G401 (cell line): ENCODE measurements at regions not wholly inside any gene's neighbourhood (a gene's known extent, or its start where the extent isn't known, plus 50 kb on each side); places are given as distances from the start of the nearest gene placed in this dataset.
A peak's percentile ranks its signal among the peaks of the same experiment; 100 is the strongest.
"Not testable (repeated sequence)": the region's sequence is repeated elsewhere in the genome, so short reads cannot be mapped to it uniquely, and the experiment has no call there.

Source experiments
- DNase-seq: peaks from one replicate; pipeline ENCODE4 v3.0.0-alpha.2; 2015; ENCODE audit warnings: low spot score
- in situ Hi-C: cut with HindIII; loops from 2 replicates; pipeline ENCODE4 v1.10.0; 2016; ENCODE audit warnings: low sequenced_read_pairs, mixed read lengths

DNA sequence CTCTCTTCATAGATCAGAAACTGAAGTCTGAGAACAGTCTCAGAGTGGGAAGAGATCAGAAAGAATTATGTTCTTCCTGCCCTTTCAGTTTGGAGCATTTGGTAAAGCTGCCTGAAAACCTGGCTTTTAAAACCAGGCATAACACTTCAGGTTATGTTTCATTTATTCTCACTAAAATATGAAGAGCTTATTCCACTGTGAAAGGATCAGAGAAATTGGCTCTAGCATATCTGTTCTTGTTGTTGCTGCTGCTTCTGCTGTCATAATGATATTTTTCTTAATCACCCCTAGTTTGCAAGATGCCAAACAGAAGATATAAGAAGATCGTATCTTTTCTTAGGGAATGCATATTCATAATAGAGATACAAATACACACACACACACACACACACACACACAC is 476.9 kb downstream of the XIRP2 start:
- in situ Hi-C loops = no loop called here
- no peak for DNase-seq

DNA sequence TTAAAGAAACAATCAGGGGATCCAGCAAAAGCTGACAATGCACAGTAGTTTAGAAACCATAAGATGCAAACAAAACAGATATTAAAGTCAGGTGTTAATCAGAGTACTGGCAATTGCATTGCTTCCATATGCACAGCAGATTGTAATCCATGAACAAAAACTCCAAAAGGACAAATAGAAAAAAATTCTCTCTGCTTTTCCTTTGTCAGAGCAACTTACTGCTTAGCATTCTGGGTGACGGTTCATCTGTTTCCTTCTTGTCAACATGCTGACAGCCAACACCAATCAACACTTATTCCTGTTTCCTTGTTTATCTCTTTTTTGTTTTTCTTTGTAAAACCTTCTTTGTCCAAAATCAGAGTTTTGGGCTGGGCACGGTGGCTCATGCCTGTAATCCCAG is 473.1 kb downstream of the XIRP2 start:
- in situ Hi-C loops = no loop called here
- DNase-seq = no peak

DNA sequence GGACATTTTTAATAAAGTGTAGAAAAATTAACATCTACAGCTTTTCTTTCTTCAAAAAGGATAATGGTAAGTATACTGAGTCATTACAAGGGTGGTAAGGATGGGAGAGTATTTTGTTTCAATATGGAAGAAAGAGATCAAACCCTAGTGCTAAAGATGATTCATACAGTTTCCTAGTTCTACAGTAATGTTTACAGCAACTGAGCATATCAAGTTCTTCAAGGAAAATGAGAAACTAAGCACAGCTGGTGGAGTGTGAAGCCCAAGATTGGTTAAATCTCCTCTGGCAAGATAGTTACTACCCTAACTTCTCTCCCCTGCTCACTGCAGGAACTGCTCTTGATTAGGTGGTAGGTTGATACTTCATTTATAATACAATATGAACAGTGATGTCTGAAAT is 467.5 kb downstream of the XIRP2 start:
- in situ Hi-C loops = no loop called here
- DNase-seq = no peak

DNA sequence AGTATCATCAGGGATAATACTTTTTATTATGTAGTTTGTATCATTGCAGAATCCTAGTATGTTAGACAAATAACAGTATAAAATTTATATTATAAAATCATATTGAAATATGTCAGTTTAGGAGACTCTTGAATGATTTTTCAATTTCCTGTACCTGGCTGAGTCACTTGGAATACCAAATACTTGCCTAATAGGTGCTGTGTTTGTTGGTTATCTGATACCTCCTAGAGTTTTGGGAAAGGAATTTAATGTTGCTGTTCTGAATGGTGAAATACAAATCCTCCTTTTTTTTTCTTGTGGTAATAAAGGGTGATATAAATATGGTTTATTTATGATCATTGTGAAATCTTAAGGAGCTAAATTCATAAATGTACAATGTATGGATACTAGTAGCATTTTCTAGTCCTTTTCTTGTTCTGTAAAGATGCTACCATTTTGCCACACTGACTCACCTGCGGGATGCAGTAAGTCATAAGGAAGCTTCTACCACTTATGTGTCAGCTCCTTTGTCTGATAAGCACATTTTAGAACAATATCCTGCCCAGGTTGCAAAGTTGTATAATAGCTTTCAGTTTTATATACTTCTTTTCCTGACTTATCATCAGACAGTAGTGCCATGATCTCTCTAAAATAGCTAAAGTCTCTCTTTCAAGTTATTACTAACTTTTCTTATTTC is 465.5 kb downstream of the XIRP2 start:
- in situ Hi-C loops = no loop called here

DNA sequence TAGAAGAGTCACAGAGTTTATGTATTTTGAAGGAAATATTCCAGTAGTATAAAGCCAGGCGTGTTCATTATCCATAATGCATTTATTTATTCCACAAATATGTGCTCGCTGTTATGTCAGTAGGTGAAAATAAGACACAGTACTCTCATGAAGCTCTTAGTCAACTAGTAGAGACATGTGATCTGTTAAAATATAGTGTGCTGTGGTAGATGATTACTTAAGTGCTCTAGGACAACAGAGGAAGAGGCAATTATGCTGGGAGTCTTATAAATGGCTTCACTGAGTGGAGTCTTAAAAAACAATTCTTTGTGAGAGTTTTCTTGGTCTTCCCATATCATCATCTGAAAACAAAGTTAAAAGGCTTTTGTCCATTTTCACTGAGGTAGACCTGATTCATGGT is 457.3 kb downstream of the XIRP2 start:
- in situ Hi-C loops = no loop called here
- no peak for DNase-seq

More for the DNA sequence above, 465.5 kb downstream of the XIRP2 start:
- DNase-seq = no peak

DNA sequence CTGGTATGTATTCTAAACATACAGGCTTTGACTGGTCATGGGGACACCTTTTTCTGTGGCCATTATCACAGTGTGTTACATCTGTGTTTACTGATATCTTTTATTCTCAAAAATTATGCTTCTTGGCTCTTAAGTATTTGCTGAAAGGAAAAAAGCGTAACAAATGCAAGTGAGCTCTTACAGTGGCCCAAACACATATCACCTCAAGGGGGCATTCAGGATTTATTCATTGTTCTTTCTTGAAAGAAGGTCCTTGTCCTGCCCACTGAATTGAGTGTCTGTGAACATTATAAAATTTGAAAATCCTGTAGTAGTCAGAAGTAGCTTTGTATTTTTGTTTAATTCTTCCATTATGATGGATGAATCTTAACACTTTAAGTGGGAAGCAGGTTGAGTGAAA is 454.5 kb downstream of the XIRP2 start:
- DNase-seq = peak; percentile 8

DNA sequence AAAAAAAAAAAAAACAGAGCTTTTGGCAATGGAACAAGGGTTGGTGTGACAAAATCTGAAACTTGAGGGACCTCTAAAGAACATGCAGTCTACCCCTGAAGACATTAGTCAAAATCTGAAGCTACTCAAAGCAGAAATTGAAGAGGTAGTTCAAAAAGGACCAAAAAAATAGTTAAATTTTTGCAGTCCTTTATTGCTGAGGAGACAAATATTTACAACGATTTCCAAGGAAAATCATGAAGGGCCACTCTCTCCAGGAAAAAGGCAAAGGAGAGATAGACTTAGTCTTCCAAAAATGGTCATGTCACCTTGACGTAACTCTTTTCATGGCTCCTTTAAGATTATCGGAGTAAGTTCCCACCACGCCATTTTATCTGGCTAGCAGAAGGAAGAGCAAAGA is 452.0 kb downstream of the XIRP2 start:
- in situ Hi-C loops = no loop called here
- DNase-seq = no peak

More for the DNA sequence above, 454.5 kb downstream of the XIRP2 start:
- in situ Hi-C loops = no loop called here

DNA sequence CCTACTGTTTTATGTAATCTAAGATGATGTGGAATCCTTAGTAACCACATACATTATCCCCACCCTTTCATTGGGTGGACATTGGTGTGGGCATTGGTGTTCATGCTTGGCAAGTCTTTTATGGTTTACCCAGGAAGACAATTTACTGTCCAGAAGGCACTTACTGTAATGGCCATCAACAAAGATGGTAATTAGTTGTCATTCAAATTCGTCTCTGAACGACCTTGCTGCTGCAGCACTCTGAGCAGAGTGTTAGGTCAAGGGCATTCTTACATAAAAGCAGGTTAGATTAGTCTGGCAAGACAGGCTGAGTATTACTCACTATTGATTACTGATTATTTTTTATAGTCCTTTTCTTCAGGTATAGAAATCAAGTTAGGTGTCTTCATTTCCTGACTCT is 447.9 kb downstream of the XIRP2 start:
- in situ Hi-C loops = no loop called here
- no peak for DNase-seq

DNA sequence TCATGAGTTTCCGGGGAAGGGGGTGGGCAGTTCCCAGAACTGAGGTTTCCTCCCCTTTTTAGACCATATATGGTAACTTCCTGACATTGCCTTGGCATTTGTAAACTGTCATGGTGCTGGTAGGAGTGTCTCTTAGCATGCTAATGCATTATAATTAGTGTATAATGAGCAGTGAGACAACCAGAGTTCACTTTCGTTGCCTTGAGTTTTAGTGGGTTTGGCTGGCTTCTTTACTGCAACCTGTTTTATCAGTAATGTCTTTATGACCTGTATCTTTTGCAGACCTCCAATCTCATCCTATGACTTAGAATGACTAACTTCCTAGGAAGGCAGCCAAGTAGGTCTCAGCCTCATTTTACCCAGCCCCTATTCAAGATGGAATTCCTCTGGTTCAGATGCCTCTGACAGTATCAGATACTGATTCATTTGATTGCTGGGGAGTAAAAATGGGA is 447.3 kb downstream of the XIRP2 start:
- DNase-seq = no peak
- in situ Hi-C loops = no loop called here

DNA sequence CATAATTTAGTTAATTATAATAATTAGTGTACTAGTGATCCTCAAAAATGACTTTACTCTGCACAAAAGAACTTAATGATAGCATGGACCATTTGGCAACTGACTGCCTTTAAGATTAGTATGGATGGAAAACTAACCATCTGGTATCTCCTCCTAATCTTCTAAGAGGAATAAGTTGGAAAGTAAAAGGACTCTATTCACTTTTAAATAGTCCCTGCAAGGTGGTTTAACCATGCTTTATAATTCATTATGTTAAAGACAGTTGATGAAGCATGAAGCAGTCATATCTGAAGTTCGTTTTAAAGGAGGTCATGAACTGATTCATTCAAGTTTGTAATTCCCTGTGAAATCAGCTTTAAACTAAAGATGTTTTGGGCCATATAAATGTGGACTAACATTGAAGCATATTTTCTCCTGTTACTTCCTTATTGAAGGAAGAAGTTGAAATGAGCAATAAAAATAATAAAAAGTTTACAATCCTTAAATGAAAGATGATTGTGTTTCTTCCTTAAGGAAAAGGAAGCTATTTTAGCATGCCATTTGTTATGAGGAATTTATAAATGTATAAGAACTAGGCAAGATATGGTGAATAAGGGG is 446.0 kb downstream of the XIRP2 start:
- in situ Hi-C loops = no loop called here
- DNase-seq = no peak

DNA sequence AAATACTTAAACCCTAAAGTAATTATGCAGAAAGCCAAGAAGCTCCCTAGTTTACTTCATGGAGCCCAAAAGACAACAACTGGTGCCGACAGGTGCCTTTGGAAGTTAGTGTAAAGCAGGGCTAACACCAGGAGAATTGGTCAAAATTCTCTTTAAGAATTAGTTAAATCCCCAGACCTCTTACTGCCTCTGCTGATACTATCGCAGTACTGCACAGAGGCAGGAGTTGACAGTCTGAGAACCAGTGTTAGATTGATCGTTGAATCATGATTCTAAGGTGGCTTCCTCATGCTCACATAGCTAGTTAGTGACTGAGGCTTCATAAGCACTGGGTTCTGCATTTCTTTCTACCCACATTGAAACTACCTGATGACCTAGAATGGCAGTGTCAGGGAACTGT is 445.0 kb downstream of the XIRP2 start:
- in situ Hi-C loops = no loop called here
- DNase-seq = no peak

DNA sequence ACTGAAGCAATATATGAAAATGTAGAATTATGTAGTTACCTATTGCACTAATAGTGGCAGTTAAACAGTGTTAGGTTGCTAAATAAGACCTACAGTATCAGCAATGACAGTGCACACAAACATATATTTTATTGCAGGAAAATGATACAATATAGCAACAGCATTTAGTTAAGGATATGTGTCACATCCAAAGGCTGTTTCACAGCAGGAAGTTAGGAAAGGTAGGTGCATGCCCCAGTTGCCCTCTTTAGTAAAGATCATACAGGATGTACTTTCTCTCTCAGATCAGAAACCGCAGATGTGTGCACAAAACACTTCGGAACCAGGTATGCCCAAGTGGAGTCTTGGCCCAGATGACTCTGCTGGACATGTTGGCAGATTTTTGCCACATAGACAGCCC is 444.1 kb downstream of the XIRP2 start:
- no peak for DNase-seq
- in situ Hi-C loops = no loop called here

DNA sequence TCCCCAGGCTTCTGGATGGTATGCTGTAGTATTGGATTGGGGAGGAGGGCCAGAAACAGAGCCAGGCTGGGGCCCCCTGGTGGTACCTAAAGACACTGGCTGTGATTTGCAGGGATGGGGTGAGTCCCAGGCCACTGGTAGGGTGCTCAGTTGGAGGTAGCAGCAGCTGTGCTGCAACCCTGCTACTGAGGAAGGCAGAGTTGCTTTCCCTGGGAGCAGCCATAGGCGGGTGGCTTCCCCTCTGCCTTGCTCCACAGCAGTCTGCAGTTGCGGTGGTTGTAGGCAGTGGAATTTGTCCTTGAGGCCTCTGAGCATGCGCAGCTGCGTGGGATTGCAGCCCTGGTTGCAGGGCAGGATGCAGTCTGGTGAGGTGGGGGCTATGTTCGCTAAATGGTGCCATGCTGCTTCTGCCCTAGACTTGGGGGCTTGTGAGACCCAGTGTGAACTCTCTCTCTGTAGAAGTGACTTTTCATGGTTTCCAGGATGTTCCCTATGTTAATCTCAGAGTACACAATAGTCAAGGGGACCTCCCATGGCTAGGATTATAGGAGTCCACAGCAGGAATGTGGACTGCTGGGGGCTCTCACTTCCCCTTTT is 443.5 kb downstream of the XIRP2 start:
- no peak for DNase-seq
- in situ Hi-C loops = no loop called here

DNA sequence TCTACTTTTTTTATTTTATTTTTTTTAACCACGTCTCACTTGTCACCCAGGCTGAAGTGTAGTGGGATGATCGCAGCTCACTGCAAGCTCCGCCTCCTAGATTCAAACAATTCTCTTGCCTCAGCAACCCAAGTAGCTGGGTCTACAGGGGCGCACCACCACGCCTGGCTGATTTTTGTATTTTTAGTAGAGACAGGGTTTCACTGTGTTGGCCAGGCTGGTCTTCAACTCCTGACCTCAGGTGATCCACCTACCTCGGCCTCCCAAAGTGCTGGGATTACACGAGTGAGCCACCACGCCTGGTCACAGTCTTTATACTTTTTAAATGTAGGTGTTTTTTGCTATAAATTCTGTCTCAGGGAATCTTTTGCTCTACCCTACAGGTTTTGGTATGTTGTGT is 440.5 kb downstream of the XIRP2 start:
- in situ Hi-C loops, DNase-seq: not testable (repeated sequence)

DNA sequence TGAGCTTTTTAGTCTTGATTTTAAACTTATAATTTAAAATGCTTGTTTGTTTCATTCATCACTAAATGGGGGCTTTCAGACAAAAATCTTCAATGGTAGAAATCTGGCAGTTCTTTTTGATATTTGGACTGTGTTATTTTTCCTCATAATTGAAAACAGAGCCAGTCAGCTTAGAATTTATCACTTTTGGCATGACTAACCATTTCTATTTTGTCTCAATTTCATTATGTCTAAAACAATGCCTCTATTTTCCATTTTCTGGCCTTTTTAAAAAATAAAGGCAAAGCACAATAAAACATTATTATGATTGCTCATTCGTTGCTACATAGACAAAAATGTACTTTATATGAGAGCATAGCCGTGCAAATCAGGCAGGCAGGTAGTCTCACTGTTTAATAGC is 434.5 kb downstream of the XIRP2 start:
- no peak for DNase-seq

DNA sequence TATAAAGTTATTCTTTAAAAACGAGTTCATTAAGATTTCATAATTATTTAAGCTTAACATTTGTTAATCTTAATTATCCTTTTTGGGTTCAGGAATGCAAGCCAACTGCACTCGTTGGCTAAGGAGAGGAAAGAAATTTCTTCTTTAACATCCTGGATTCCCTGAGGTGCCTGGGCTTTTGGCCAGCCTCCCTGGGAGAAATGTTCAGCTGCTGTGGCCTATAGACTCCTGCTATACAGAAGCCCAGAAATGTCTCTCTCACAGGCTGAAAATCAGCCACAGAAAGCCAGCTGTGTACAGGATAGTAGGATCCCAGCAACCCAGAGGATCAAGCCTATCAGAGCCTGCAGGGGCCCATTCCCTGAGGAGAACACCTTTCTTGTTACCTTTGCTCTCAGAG is 430.3 kb downstream of the XIRP2 start:
- in situ Hi-C loops = no loop called here
- DNase-seq = peak; percentile 58

More for the DNA sequence above, 434.5 kb downstream of the XIRP2 start:
- in situ Hi-C loops = no loop called here

DNA sequence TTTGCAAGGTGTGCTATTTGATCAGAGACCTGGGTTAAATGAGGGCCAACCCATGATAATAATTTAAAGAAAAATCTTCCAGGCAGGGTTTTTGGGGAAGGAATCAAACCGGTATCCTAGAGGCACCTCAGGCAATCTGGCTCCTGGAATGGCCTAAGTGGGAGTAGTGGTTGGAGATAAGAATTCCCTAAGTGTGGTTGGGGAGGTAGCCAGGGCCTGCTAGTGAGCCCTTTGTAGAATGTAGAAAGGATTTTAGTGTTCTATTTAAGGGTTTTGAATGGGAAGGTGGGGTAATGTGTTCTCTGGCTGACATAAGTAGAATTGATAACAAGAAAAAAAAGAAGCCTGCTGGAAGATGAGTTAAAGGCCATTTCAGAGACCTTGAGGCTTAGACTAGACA is 422.2 kb downstream of the XIRP2 start:
- no peak for DNase-seq
- in situ Hi-C loops = no loop called here
